ENCODE measurements at regions not wholly inside any gene's neighbourhood (a gene's known extent, or its start where the extent isn't known, plus 50 kb on each side); places are given as distances from the start of the nearest gene placed in this dataset. TPM values are rescaled to one million over a fixed set of nuclear protein-coding genes. Genes with fewer than 3 reads are reported as not detected.

- intact Hi-C loops (cut with micrococcal nuclease), result no loop called here
- Histone ChIP-seq H3K4me1 (replicated peaks in 1 of 2; ENCODE audit: control insufficient read depth in 2 of 2, insufficient read depth in 2 of 2, low read length in 2 of 2) (no peaks in the 10 kb centered on the region), H3K36me3 (ENCODE audit: control insufficient read depth, insufficient read depth, low read length) (no peaks in the 10 kb centered on the region), H3K79me2 (ENCODE audit: control insufficient read depth, insufficient read depth, low read length) (no peaks in the 10 kb centered on the region), H4K20me1 (replicated peaks; ENCODE audit: control insufficient read depth, insufficient read depth, low read length) (no peaks in the 10 kb centered on the region), H3K9ac (ENCODE audit: insufficient read depth in 1 of 2, low read depth in 2 of 2, low read length in 2 of 2) (no peak overlapping the region), H3K27me3 (ENCODE audit: control insufficient read depth in 2 of 2, insufficient read depth in 2 of 2, low read length in 2 of 2) (peaks cover 10 to 21% of the 10 kb centered on the region in 2 experiments), H2AFZ (ENCODE audit: low read depth, low read length) (no peak overlapping the region), H3K9me1 (ENCODE audit: control insufficient read depth, insufficient read depth, low read length) (no peaks in the 10 kb centered on the region), H3K27ac (ENCODE audit: extremely low read depth, low read depth, low read length) (no peak overlapping the region), H3K9me3 (replicated peaks; ENCODE audit: control insufficient read depth, insufficient read depth, low read depth, low read length) (no peaks in the 10 kb centered on the region), H3K4me2 (ENCODE audit: insufficient read depth, low read length) (no peak overlapping the region), H3K4me3 (no peak overlapping the region)
- BruUV-seq (replicated peaks), result no TSS peak
- no peak for FAIRE-seq
- in situ Hi-C loops (cut with MboI), result no loop called here
- no peak for ATAC-seq
- TF ChIP-seq FUS (optimal IDR thresholded peaks at IDR 0.05; ENCODE audit: low read depth, low read length), result no peak
- TF ChIP-seq SP1 (CRISPR knock-in tag; IDR thresholded peaks at IDR 0.05), result no peak
- no peak for TF ChIP-seq ATF4 (CRISPR knock-in tag; IDR thresholded peaks at IDR 0.05)
- no peak for TF ChIP-seq GTF2E2 (tag; IDR thresholded peaks at IDR 0.05)
- TF ChIP-seq SNAPC5 (CRISPR knock-in tag; IDR thresholded peaks at IDR 0.05), result no peak
- no peak for TF ChIP-seq EP400 (IDR thresholded peaks at IDR 0.05)
- WGBS (ENCODE audit: insufficient coverage, low coverage, missing lambda C conversion rate), result 0% methylated on average over 6 of the region's 6 CpGs
- no peak for DNase-seq (ENCODE audit: extremely low read depth in 1 of 4, low spot score in 3 of 4)
- CTCF ChIA-PET (ENCODE audit: low intra/inter-chr PET ratio), result no interaction called here
- POLR2A ChIA-PET, result no interaction called here
Measured at GRCh38 chr1:115925467-115925866, 50.8 kb upstream of the SLC22A15 start.

Small RNAs in the stretch of these regions (small RNA-seq; reads per million reads assigned to genes)
- gene AL357137.1, result not detected
